ENCODE measurements at regions not wholly inside any gene's neighbourhood (a gene's known extent, or its start where the extent isn't known, plus 50 kb on each side); places are given as distances from the start of the nearest gene placed in this dataset.

DNA sequence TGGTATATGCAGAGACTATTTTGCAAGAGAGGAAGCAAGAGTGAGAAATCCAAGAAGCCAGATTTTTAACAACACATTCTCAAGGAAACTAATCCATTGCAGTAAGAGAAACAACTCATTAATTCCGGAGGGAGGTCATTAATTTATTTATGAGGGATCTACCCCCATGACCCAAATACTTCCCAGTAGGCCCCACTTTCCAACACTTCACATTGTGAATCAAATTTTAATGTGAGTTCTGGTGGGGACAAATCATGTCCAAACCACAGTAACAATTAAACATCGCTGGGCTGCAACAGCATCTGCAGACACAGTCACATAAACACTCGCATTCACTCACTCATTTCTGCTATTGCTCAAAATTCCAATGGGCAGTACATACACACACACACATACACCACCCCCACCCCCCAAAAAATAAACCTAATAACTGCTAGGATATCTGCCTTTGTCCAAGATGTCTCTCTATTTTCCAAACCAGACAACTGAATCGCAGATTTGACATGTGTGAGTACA lies 1483.7 kb downstream of the PCDH9 start:
- TF ChIP-seq FOXM1 (IDR thresholded peaks at IDR 0.05; ENCODE audit: borderline replicate concordance, low read depth), result no peak
- TF ChIP-seq MAX (IDR thresholded peaks at IDR 0.05), result no peak
- no peak for TF ChIP-seq TAF1 (IDR thresholded peaks at IDR 0.05; ENCODE audit: low read depth)
- TF ChIP-seq YY1 (IDR thresholded peaks at IDR 0.05; ENCODE audit: low read depth), result no peak
- no peak for TF ChIP-seq CREB1 (IDR thresholded peaks at IDR 0.05; ENCODE audit: low read depth)
- no peak for TF ChIP-seq TEAD4 (IDR thresholded peaks at IDR 0.05)
- no peak for TF ChIP-seq EP300 (IDR thresholded peaks at IDR 0.05; ENCODE audit: borderline replicate concordance)
- TF ChIP-seq REST (IDR thresholded peaks at IDR 0.05; ENCODE audit: low read depth), result no peak
- no peak for TF ChIP-seq NFIC (IDR thresholded peaks at IDR 0.05)
- no peak for TF ChIP-seq TCF12 (IDR thresholded peaks at IDR 0.05; ENCODE audit: low read depth)
- no peak for TF ChIP-seq EGR1 (IDR thresholded peaks at IDR 0.05)
- TF ChIP-seq CEBPB (IDR thresholded peaks at IDR 0.05), result no peak
- TF ChIP-seq, protein P1, sequence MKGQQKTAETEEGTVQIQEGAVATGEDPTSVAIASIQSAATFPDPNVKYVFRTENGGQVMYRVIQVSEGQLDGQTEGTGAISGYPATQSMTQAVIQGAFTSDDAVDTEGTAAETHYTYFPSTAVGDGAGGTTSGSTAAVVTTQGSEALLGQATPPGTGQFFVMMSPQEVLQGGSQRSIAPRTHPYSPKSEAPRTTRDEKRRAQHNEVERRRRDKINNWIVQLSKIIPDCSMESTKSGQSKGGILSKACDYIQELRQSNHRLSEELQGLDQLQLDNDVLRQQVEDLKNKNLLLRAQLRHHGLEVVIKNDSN (IDR thresholded peaks at IDR 0.05), result no peak
